COLO829 (cell line): ENCODE measurements at regions not wholly inside any gene's neighbourhood (a gene's known extent, or its start where the extent isn't known, plus 50 kb on each side); places are given as distances from the start of the nearest gene placed in this dataset.
"Not testable (repeated sequence)": the region's sequence is repeated elsewhere in the genome, so short reads cannot be mapped to it uniquely, and the experiment has no call there.

Experiments used
- DNase-seq: peaks from one replicate; pipeline ENCODE4 v3.0.0; 2012; ENCODE audit warnings: low spot score

GRCh38 chr18:67455890-67456501, 60.5 kb downstream of the DSEL start:
- DNase-seq: no peak

- DNase-seq: no peak
Observed at GRCh38 chr18:67453901-67454300, 62.6 kb downstream of the DSEL start.

- DNase-seq: no peak
Observed at GRCh38 chr18:67451960-67452359, 64.6 kb downstream of the DSEL start.

GRCh38 chr18:67451101-67451500, 65.4 kb downstream of the DSEL start:
- not testable (repeated sequence) for DNase-seq

- no peak for DNase-seq
Observed at GRCh38 chr18:67433971-67434370, 82.5 kb downstream of the DSEL start.

- no peak for DNase-seq
Observed at GRCh38 chr18:67432806-67433205, 83.7 kb downstream of the DSEL start.

GRCh38 chr18:67428805-67429204, 87.7 kb downstream of the DSEL start:
- DNase-seq: no peak

GRCh38 chr18:67428158-67428557, 88.4 kb downstream of the DSEL start:
- DNase-seq: no peak

GRCh38 chr18:67426486-67426885, 90.0 kb downstream of the DSEL start:
- no peak for DNase-seq

- peak; percentile 16 for DNase-seq
Observed at GRCh38 chr18:67425672-67426071, 90.8 kb downstream of the DSEL start.

GRCh38 chr18:67421651-67422050, 94.9 kb downstream of the DSEL start:
- DNase-seq: no peak

- peak; percentile 41 for DNase-seq
Observed at GRCh38 chr18:67417864-67418523, 98.5 kb downstream of the DSEL start.

- no peak for DNase-seq
Observed at GRCh38 chr18:67411116-67411515, 105.4 kb downstream of the DSEL start.

- DNase-seq: no peak
Observed at GRCh38 chr18:67410075-67411070, 106.1 kb downstream of the DSEL start.

GRCh38 chr18:67408240-67408639, 108.3 kb downstream of the DSEL start:
- no peak for DNase-seq

- no peak for DNase-seq
Observed at GRCh38 chr18:67406714-67407113, 109.8 kb downstream of the DSEL start.

- DNase-seq: no peak
Observed at GRCh38 chr18:67402543-67402942, 114.0 kb downstream of the DSEL start.

GRCh38 chr18:67400502-67401117, 115.9 kb downstream of the DSEL start:
- DNase-seq: no peak

- DNase-seq: peak; percentile 8
Observed at GRCh38 chr18:67386032-67386431, 130.5 kb downstream of the DSEL start.

- DNase-seq: peak; percentile 14
Observed at GRCh38 chr18:67385455-67385854, 131.1 kb downstream of the DSEL start.

GRCh38 chr18:67384057-67384456, 132.5 kb downstream of the DSEL start:
- not testable (repeated sequence) for DNase-seq

GRCh38 chr18:67381608-67382150, 134.8 kb downstream of the DSEL start:
- DNase-seq: no peak
